ENCODE measurements at regions not wholly inside any gene's neighbourhood (a gene's known extent, or its start where the extent isn't known, plus 50 kb on each side); places are given as distances from the start of the nearest gene placed in this dataset.

DNA sequence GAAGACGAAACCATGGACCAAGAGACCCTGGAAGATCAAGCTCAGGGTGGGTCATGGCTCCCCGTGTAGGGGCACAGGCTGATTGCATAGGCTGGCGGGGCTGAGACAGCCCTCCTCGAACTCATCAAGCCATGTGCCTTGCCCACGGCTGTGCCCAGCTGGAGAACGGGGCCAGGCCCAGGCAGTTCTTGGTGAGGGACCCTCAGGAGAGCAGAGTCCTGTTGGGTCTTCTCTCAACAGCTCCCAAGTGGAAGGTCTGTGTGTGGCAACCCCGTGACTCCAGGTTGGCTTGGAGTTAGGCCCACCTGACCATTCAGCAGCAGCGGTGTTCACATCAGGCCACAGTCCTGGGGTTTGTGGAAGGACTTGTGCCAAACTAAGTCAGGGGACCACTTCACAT lies 276.5 kb downstream of the QKI start:
- Histone ChIP-seq H3K4me3 (ENCODE audit: low read depth, low read length) (no peak overlapping the region), H3K9me3 (ENCODE audit: control insufficient read depth, insufficient read depth, low read depth, low read length) (no peaks in the 10 kb centered on the region), H3K27ac (ENCODE audit: low read depth, low read length) (no peak overlapping the region), H3K27me3 (ENCODE audit: control insufficient read depth, insufficient read depth, low read length) (no peaks in the 10 kb centered on the region), H3K9ac (ENCODE audit: low read length) (no peak overlapping the region), H3K36me3 (ENCODE audit: control insufficient read depth, insufficient read depth, low read length) (no peaks in the 10 kb centered on the region), H3K4me1 (ENCODE audit: control insufficient read depth, insufficient read depth, low read length) (no peaks in the 10 kb centered on the region; the same call in 1 of the 2 replicates)

DNA sequence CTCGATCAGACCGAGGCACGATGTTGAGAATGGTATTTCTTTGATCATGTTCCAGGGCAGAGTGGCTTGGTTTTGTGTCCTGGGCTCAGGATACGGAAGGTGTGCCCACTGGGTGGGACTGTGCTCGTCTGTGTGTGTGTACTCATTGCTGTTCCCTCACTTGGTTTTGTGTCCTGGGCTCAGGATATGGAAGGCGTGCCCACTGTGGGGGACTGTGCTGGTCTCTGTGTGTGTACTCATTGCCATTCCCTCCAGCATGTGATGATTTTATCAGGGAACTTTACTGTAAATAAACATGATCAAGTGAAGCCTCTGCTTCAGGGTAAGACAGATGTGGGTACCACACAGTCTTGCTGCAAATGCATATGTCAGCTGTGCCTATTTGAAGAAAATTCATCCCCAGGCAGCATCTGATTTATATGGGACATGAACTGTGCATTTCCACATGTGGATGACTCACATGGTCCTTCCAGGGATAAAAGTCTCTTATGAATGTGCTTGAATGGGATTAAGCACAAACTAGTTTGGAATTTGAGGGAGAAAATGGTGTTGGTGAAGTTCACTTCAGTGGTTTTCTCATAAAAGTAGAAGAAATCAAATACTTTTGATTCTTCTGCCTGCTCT lies 274.3 kb downstream of the QKI start:
- no peaks in the 10 kb centered on the region for H3K27me3 ChIP-seq (ENCODE audit: control insufficient read depth, insufficient read depth, low read length)
- no peaks in the 10 kb centered on the region for H3K4me1 ChIP-seq (ENCODE audit: control insufficient read depth, insufficient read depth, low read length)
- no peak overlapping the region for H3K9ac ChIP-seq (ENCODE audit: low read length)
- H3K36me3 ChIP-seq (ENCODE audit: control insufficient read depth, insufficient read depth, low read length): no peaks in the 10 kb centered on the region
- H3K9me3 ChIP-seq (ENCODE audit: control insufficient read depth, insufficient read depth, low read depth, low read length): peaks cover under 1% of the 10 kb centered on the region; the same call in 1 of the 2 replicates
- no peak overlapping the region for H3K27ac ChIP-seq (ENCODE audit: low read depth, low read length)
- no peak overlapping the region for H3K4me3 ChIP-seq (ENCODE audit: low read depth, low read length)

DNA sequence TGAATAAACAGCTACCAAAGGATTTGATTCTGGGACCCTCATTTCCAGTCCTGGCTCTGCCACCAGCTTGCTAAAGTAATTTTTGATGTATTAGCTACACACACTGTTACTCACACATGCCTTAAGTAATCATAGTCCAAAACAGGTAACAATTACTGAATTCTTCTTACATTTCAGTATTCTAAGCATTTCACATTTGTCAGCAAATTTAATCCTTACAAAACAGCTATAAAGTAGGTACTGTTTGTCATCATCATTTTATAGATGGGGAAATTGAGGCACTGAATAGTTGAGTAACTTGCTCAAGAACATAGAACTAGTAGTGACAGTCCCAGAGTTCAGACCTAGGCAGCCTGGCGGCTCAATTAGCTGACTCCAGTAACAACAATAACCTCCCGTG lies 272.6 kb downstream of the QKI start:
- H3K27me3 ChIP-seq (ENCODE audit: control insufficient read depth, insufficient read depth, low read length): no peaks in the 10 kb centered on the region
- no peak overlapping the region for H3K9ac ChIP-seq (ENCODE audit: low read length)
- no peak overlapping the region for H3K27ac ChIP-seq (ENCODE audit: low read depth, low read length)
- no peaks in the 10 kb centered on the region for H3K36me3 ChIP-seq (ENCODE audit: control insufficient read depth, insufficient read depth, low read length)
- H3K4me1 ChIP-seq (ENCODE audit: control insufficient read depth, insufficient read depth, low read length): no peaks in the 10 kb centered on the region
- peaks cover 3% of the 10 kb centered on the region; the same call in 1 of the 2 replicates for H3K9me3 ChIP-seq (ENCODE audit: control insufficient read depth, insufficient read depth, low read depth, low read length)
- no peak overlapping the region for H3K4me3 ChIP-seq (ENCODE audit: low read depth, low read length)

DNA sequence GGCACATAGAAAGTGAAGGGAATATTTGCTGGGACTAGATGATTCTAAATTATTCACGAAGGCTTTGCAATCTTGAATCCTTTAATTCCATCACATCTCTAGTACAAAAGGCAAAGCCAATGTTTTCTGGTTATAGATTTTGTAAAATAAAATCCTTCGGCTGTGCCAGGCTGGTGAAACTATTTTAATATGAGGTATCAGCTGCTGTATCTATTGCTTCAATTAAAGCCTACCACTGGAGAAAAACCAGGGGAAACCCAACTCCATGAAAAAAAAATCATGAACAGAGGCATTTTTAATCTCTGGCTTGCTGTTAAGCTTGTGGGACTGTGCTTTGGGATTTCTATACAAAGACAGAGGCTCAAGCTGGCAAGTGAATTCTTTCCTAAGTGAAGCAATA lies 271.8 kb downstream of the QKI start:
- no peaks in the 10 kb centered on the region for H3K36me3 ChIP-seq (ENCODE audit: control insufficient read depth, insufficient read depth, low read length)
- H3K4me3 ChIP-seq (ENCODE audit: low read depth, low read length): no peak overlapping the region
- H3K27me3 ChIP-seq (ENCODE audit: control insufficient read depth, insufficient read depth, low read length): no peaks in the 10 kb centered on the region
- no peak overlapping the region for H3K9ac ChIP-seq (ENCODE audit: low read length)
- H3K9me3 ChIP-seq (ENCODE audit: control insufficient read depth, insufficient read depth, low read depth, low read length): peaks cover 3% of the 10 kb centered on the region; the same call in 1 of the 2 replicates
- H3K4me1 ChIP-seq (ENCODE audit: control insufficient read depth, insufficient read depth, low read length): no peaks in the 10 kb centered on the region
- no peak overlapping the region for H3K27ac ChIP-seq (ENCODE audit: low read depth, low read length)

DNA sequence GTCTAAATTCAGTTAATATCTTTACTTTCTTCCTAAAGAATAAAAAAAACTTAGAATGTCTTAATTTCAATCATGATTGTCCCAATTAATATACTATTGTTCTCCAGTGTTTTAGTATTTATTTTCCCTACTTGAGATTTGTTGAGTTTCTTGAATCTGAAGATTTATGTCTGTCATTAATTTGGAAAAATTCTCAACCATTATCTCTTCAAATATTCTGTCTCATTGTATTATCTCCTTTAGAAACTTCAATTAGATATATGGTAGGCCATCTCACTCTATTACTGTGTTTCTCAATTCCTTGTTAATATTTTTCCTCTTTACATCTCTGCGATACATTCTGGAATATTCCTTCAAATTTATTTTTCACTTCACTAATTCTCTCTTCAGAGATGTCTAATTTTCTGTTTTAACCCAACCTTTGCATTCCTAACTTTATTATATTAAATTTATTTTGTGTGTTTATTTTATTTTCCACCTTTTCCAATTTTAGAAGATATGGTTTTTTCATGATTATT lies 268.6 kb downstream of the QKI start:
- no peak overlapping the region for H3K9ac ChIP-seq (ENCODE audit: low read length)
- no peaks in the 10 kb centered on the region for H3K4me1 ChIP-seq (ENCODE audit: control insufficient read depth, insufficient read depth, low read length)
- H3K27ac ChIP-seq (ENCODE audit: low read depth, low read length): no peak overlapping the region
- peaks cover 3% of the 10 kb centered on the region; the same call in 1 of the 2 replicates for H3K9me3 ChIP-seq (ENCODE audit: control insufficient read depth, insufficient read depth, low read depth, low read length)
- no peaks in the 10 kb centered on the region for H3K27me3 ChIP-seq (ENCODE audit: control insufficient read depth, insufficient read depth, low read length)
- H3K36me3 ChIP-seq (ENCODE audit: control insufficient read depth, insufficient read depth, low read length): no peaks in the 10 kb centered on the region
- no peak overlapping the region for H3K4me3 ChIP-seq (ENCODE audit: low read depth, low read length)

DNA sequence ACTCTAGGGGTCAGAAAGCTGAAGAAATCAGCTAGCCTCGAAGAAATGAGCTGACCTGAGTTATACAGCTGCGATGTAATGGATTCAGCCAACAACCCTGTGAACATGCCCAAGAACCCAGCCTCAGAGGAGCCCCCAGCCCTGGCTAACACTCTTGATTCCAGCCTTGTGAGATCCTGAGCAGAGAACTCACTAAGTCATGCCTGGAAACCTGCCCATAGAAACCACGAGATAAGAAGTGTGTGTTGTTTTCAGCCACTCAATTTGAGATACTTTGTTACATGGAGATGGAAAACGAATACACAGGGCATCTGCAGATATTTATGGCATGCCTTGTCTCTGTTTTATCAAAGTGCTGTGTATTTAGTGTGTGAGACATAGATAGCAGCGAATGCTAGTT lies 265.2 kb downstream of the QKI start:
- Histone ChIP-seq H3K4me1 (ENCODE audit: control insufficient read depth, insufficient read depth, low read length) (no peaks in the 10 kb centered on the region), H3K9ac (ENCODE audit: low read length) (no peak overlapping the region), H3K27me3 (ENCODE audit: control insufficient read depth, insufficient read depth, low read length) (no peaks in the 10 kb centered on the region), H3K4me3 (ENCODE audit: low read depth, low read length) (no peak overlapping the region), H3K27ac (ENCODE audit: low read depth, low read length) (no peak overlapping the region), H3K9me3 (ENCODE audit: control insufficient read depth, insufficient read depth, low read depth, low read length) (peaks cover 3% of the 10 kb centered on the region; the same call in 1 of the 2 replicates), H3K36me3 (ENCODE audit: control insufficient read depth, insufficient read depth, low read length) (no peaks in the 10 kb centered on the region)

DNA sequence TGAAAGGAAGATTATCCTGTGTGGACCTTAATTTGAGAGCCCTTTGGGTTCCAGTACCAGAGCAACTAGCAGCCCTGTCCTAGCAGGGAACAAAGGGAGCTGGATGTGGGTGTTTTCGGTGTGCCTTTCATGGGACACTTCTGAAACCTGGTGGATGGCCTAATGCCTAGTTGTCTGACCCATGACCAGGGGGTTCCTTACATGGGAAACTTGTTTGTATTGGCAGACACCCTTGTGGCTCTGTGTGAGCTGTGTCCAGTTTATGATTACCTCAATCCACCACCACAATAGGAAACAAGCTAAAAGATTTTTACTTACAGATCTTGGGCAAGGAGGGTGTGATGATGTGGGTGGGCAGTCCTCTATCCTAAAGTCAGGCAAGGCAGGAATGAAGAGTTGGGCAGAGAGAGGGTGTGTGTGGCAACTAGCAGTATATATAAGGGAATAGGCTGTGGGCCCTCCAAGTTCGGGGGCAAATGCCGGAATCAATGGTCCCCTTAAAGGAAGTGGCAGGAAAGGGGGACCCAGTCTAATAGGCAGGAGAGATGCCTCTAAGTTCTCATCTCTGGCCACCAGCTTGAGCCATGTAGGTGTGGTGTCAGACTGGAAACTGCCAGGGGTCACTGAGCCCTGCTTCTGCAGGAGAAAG lies 264.6 kb downstream of the QKI start:
- Histone ChIP-seq H3K4me3 (ENCODE audit: low read depth, low read length) (no peak overlapping the region), H3K27ac (ENCODE audit: low read depth, low read length) (no peak overlapping the region), H3K9ac (ENCODE audit: low read length) (no peak overlapping the region), H3K9me3 (ENCODE audit: control insufficient read depth, insufficient read depth, low read depth, low read length) (peaks cover 3% of the 10 kb centered on the region; the same call in 1 of the 2 replicates), H3K36me3 (ENCODE audit: control insufficient read depth, insufficient read depth, low read length) (no peaks in the 10 kb centered on the region), H3K4me1 (ENCODE audit: control insufficient read depth, insufficient read depth, low read length) (no peaks in the 10 kb centered on the region), H3K27me3 (ENCODE audit: control insufficient read depth, insufficient read depth, low read length) (no peaks in the 10 kb centered on the region)

DNA sequence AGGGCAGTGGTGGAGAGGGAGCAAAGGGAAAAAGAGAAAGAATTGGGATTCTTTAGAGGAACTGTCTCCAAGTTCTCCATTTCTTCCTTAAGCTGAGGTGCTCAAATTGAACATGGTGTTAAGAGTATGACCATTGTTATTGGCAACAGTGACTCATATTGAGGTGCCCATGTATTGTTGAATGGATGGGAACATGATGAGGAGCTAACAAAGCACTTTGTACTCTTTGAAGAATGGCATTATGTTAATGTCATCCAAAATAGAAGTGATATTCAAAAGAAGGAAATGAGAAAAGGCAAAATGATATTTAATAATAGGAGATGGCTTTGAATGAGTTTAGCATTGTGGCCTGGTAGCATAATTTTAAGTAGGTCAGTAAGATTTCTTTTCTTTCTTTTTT lies 261.1 kb downstream of the QKI start:
- Histone ChIP-seq H3K9ac (ENCODE audit: low read length) (no peak overlapping the region), H3K9me3 (ENCODE audit: control insufficient read depth, insufficient read depth, low read depth, low read length) (no peaks in the 10 kb centered on the region; the same call in 1 of the 2 replicates), H3K36me3 (ENCODE audit: control insufficient read depth, insufficient read depth, low read length) (no peaks in the 10 kb centered on the region), H3K27ac (ENCODE audit: low read depth, low read length) (no peak overlapping the region), H3K4me3 (ENCODE audit: low read depth, low read length) (no peak overlapping the region), H3K27me3 (ENCODE audit: control insufficient read depth, insufficient read depth, low read length) (no peaks in the 10 kb centered on the region), H3K4me1 (ENCODE audit: control insufficient read depth, insufficient read depth, low read length) (no peaks in the 10 kb centered on the region)

DNA sequence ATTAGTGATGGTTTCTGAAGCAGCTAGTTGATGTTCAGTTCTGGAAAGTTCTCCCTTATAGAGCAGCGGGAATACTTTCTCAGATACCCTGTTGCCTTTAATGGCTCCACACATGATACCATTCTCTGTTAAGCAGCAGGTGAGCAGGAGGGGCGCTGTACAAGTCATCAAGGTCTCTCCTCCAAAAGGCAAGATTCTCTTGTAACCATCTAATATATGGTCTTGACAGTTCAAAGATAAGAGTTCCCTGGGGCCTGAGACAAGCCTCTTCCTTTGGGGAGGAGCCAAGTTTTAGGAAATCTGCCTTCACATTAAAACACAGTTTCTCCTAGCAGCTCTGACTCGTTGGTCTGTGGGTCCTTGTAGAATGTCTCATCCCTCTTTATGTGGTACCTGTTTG lies 258.2 kb downstream of the QKI start:
- no peak overlapping the region for H3K4me3 ChIP-seq (ENCODE audit: low read depth, low read length)
- H3K9ac ChIP-seq (ENCODE audit: low read length): no peak overlapping the region
- no peaks in the 10 kb centered on the region for H3K27me3 ChIP-seq (ENCODE audit: control insufficient read depth, insufficient read depth, low read length)
- H3K27ac ChIP-seq (ENCODE audit: low read depth, low read length): no peak overlapping the region
- no peaks in the 10 kb centered on the region for H3K36me3 ChIP-seq (ENCODE audit: control insufficient read depth, insufficient read depth, low read length)
- no peaks in the 10 kb centered on the region for H3K4me1 ChIP-seq (ENCODE audit: control insufficient read depth, insufficient read depth, low read length)
- no peaks in the 10 kb centered on the region; the same call in 1 of the 2 replicates for H3K9me3 ChIP-seq (ENCODE audit: control insufficient read depth, insufficient read depth, low read depth, low read length)

DNA sequence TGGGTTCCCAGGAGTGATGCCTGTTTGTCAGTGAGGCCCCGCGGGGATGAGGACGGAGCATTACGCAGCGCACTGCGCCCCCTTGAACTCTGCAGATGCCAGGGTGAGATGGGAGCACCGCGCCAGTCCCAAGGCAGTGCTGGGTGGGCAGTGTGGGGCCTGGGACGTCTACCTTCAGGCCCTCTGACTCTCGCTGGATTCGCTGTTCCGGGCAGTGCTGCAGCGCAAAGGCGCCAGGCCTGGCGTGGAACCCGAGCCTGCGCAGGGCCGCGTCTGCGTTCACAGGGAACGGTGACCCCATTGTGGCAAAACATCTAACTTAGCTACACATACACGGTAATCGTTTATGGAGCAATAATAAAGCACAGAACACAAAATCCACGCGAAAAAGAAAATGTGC lies 257.3 kb downstream of the QKI start:
- H3K9me3 ChIP-seq (ENCODE audit: control insufficient read depth, insufficient read depth, low read depth, low read length): no peaks in the 10 kb centered on the region; the same call in 1 of the 2 replicates
- H3K36me3 ChIP-seq (ENCODE audit: control insufficient read depth, insufficient read depth, low read length): no peaks in the 10 kb centered on the region
- no peak overlapping the region for H3K4me3 ChIP-seq (ENCODE audit: low read depth, low read length)
- no peak overlapping the region for H3K9ac ChIP-seq (ENCODE audit: low read length)
- H3K27me3 ChIP-seq (ENCODE audit: control insufficient read depth, insufficient read depth, low read length): no peaks in the 10 kb centered on the region
- H3K4me1 ChIP-seq (ENCODE audit: control insufficient read depth, insufficient read depth, low read length): no peaks in the 10 kb centered on the region
- no peak overlapping the region for H3K27ac ChIP-seq (ENCODE audit: low read depth, low read length)

DNA sequence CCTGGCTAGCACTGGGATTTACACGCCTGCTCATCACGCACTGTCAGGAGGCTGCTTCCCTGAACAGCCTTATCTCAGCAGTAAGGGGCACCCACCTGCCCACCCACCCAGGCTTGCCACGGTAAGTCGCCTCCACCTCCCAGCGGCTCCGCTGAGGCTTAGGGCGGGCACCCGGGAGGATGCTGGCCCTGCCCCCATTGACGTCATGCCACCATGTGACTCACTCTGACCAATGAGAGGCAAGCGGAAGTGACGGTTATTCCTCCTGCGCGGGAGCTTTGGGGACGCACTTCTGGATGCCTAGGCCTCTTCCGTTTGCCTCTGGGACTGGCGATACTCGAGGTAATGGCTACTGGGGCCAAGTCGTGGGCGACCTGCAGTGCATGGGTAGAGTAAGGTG lies 256.8 kb downstream of the QKI start:
- no peaks in the 10 kb centered on the region for H3K36me3 ChIP-seq (ENCODE audit: control insufficient read depth, insufficient read depth, low read length)
- H3K4me1 ChIP-seq (ENCODE audit: control insufficient read depth, insufficient read depth, low read length): no peaks in the 10 kb centered on the region
- H3K27ac ChIP-seq (ENCODE audit: low read depth, low read length): no peak overlapping the region
- no peak overlapping the region for H3K9ac ChIP-seq (ENCODE audit: low read length)
- H3K4me3 ChIP-seq (ENCODE audit: low read depth, low read length): no peak overlapping the region
- H3K9me3 ChIP-seq (ENCODE audit: control insufficient read depth, insufficient read depth, low read depth, low read length): no peaks in the 10 kb centered on the region; the same call in 1 of the 2 replicates
- no peaks in the 10 kb centered on the region for H3K27me3 ChIP-seq (ENCODE audit: control insufficient read depth, insufficient read depth, low read length)
